SK-N-SH (cell line): ENCODE measurements at regions not wholly inside any gene's neighbourhood (a gene's known extent, or its start where the extent isn't known, plus 50 kb on each side); places are given as distances from the start of the nearest gene placed in this dataset.

Experiments
- CTCF ChIA-PET: fragments of 300-600, 350-600 bp; formaldehyde crosslinking; extraction: SDS; loops from one replicate; lab custom pipeline; 2021; lab: Yijun Ruan, JAX
- POLR2A ChIA-PET: fragments of 350-600 bp; sonication (Branson Sonifier 250); formaldehyde crosslinking; extraction: SDS; loops from one replicate; lab custom pipeline; 2020; ENCODE audit warnings: antibody characterized with exemption, inconsistent platforms; lab: Yijun Ruan, JAX
- DNase-seq: peaks from one replicate; pipeline ENCODE4 v3.0.0; 2012
- H2AFZ ChIP-seq: fragments of 200-600 bp; sonication (generic); 2 replicates; pipeline ENCODE4 v1.8.1; 2016; ENCODE audit warnings: antibody characterized with exemption, mild to moderate bottlenecking, low read depth
- H3F3A ChIP-seq: fragments of 200-600 bp; sonication (generic); replicated peaks from 2 replicates; pipeline ENCODE3; 2016; ENCODE audit warnings: antibody characterized with exemption, mild to moderate bottlenecking; ENCODE audit not compliant: insufficient read depth
- H3K27ac ChIP-seq, 2 experiments: fragments of 200-500 bp in 1 of 2; fragments of 200-600 bp in 1 of 2; sonication (Bioruptor generic) in 1 of 2; sonication (generic), shearing (Covaris generic) in 1 of 2; 2 replicates each; pipeline versions ENCODE4 v1.5.1 to v1.6.1; 2014 to 2016; ENCODE audit warnings: low read depth in 2 of 2, inconsistent platforms in 1 of 2, low read length in 1 of 2, mild to moderate bottlenecking in 1 of 2, mixed read lengths in 1 of 2
- H3K27me3 ChIP-seq: fragments of 200-600 bp; sonication (generic), shearing (Covaris generic); 2 replicates; pipeline ENCODE4 v1.6.1; 2016; ENCODE audit warnings: mixed run types; ENCODE audit not compliant: insufficient read depth
- H3K36me3 ChIP-seq, 2 experiments: fragments of 200-500 bp in 1 of 2; fragments of 200-600 bp in 1 of 2; sonication (Bioruptor generic) in 1 of 2; sonication (generic) in 1 of 2; replicated peaks in 1 of 2; 2 replicates each; pipeline versions ENCODE3 to v1.5.1; 2014 to 2016; ENCODE audit warnings: low read length in 1 of 2, mild to moderate bottlenecking in 1 of 2; ENCODE audit not compliant: insufficient read depth in 2 of 2, control insufficient read depth in 1 of 2
- H3K4me1 ChIP-seq, 2 experiments: fragments of 200-500 bp in 1 of 2; fragments of 200-600 bp in 1 of 2; sonication (Bioruptor generic) in 1 of 2; sonication (generic), shearing (Covaris generic) in 1 of 2; 2 replicates each; pipeline versions ENCODE4 v1.5.1 to v1.6.1; 2014 to 2016; ENCODE audit warnings: low read depth in 1 of 2, low read length in 1 of 2, mixed run types in 1 of 2; ENCODE audit not compliant: insufficient read depth in 2 of 2, control insufficient read depth in 1 of 2
- H3K4me2 ChIP-seq: fragments of 200-600 bp; sonication (generic), shearing (Covaris generic); 2 replicates; pipeline ENCODE4 v1.6.1; 2017; ENCODE audit warnings: mixed run types
- H3K4me3 ChIP-seq, 2 experiments: fragments of 200-500 bp in 1 of 2; fragments of 200-600 bp in 1 of 2; sonication (Bioruptor generic) in 1 of 2; sonication (generic), shearing (Covaris generic) in 1 of 2; 2 replicates each; pipeline versions ENCODE4 v1.5.1 to v1.8.1; 2014 to 2016; ENCODE audit warnings: low read depth in 2 of 2, inconsistent platforms in 1 of 2, low read length in 1 of 2, mild to moderate bottlenecking in 1 of 2, mixed read lengths in 1 of 2, moderate library complexity in 1 of 2
- H3K79me2 ChIP-seq: fragments of 200-600 bp; sonication (generic); 2 replicates; pipeline ENCODE4 v1.8.1; 2017; ENCODE audit warnings: mild to moderate bottlenecking; ENCODE audit not compliant: insufficient read depth
- H3K9ac ChIP-seq: fragments of 200-600 bp; sonication (generic); 2 replicates; pipeline ENCODE4 v1.6.1; 2017; ENCODE audit warnings: mixed run types
- H3K9me2 ChIP-seq: fragments of 200-600 bp; sonication (generic); 2 replicates; pipeline ENCODE4 v1.6.1; 2017; ENCODE audit warnings: mixed run types
- H3K9me3 ChIP-seq: fragments of 200-600 bp; sonication (generic); 2 replicates; pipeline ENCODE4 v1.6.1; 2017; ENCODE audit warnings: mixed run types, mild to moderate bottlenecking, moderate library complexity
- H4K20me1 ChIP-seq: fragments of 200-600 bp; sonication (generic); 2 replicates; pipeline ENCODE4 v1.6.1; 2017; ENCODE audit warnings: mild to moderate bottlenecking, mixed run types; ENCODE audit not compliant: insufficient read depth
- CHD2 ChIP-seq: fragments of 150-350 bp; IDR thresholded peaks from 2 replicates; pipeline ENCODE4 v1.6.1; 2018; ENCODE audit warnings: low read length; ENCODE audit not compliant: partially characterized antibody
- CTCF ChIP-seq: fragments of 200-600 bp; sonication (generic); IDR thresholded peaks from 2 replicates; pipeline ENCODE4 v1.6.1; 2017; ENCODE audit warnings: antibody characterized with exemption, mild to moderate bottlenecking, moderate library complexity
- ELF1 ChIP-seq: IDR thresholded peaks from 2 replicates; pipeline ENCODE4 v1.4.0; 2012
- FOXJ3 ChIP-seq: sonication (generic); formaldehyde crosslinking; IDR thresholded peaks from 2 replicates; pipeline ENCODE4 v1.5.1; 2020; ENCODE audit warnings: mild to moderate bottlenecking, missing genetic modification reagents
- GABPA ChIP-seq: IDR thresholded peaks from 2 replicates; pipeline ENCODE4 v1.4.0; 2012; ENCODE audit warnings: low read depth, mild to moderate bottlenecking
- IRF3 ChIP-seq: fragments of 150-350 bp; IDR thresholded peaks from 2 replicates; pipeline ENCODE4 v1.6.1; 2016; ENCODE audit warnings: mild to moderate bottlenecking, low read depth, low read length
- JUND ChIP-seq: IDR thresholded peaks from 2 replicates; pipeline ENCODE4 v1.4.0; 2012
- MAX ChIP-seq: IDR thresholded peaks from 2 replicates; pipeline ENCODE4 v1.4.0; 2012; ENCODE audit warnings: low read depth
- MXI1 ChIP-seq: IDR thresholded peaks from 2 replicates; pipeline ENCODE4 v1.6.1; 2012; ENCODE audit warnings: mild to moderate bottlenecking, low read depth, low read length, improper control_type of control experiment
- NFIC ChIP-seq: IDR thresholded peaks from 2 replicates; pipeline ENCODE4 v1.4.0; 2012; ENCODE audit warnings: borderline replicate concordance
- RCOR1 ChIP-seq: fragments of 150-350 bp; IDR thresholded peaks from 2 replicates; pipeline ENCODE4 v1.6.1; 2017; ENCODE audit warnings: antibody characterized with exemption, low read length
- REST ChIP-seq: IDR thresholded peaks from 2 replicates; pipeline ENCODE4 v1.6.1; 2012; ENCODE audit warnings: mild to moderate bottlenecking, low read depth, low read length, moderate library complexity
- RXRA ChIP-seq: IDR thresholded peaks from 2 replicates; pipeline ENCODE4 v1.4.0; 2012; ENCODE audit warnings: low read depth, mild to moderate bottlenecking, borderline replicate concordance
- SIN3A ChIP-seq: IDR thresholded peaks from 2 replicates; pipeline ENCODE4 v1.6.1; 2012; ENCODE audit warnings: low read depth, mild to moderate bottlenecking, low read length, moderate library complexity, borderline replicate concordance
- TAF1 ChIP-seq: IDR thresholded peaks from 2 replicates; pipeline ENCODE4 v1.6.1; 2012; ENCODE audit warnings: low read depth, mild to moderate bottlenecking, low read length, moderate library complexity, borderline replicate concordance
- USF1 ChIP-seq: IDR thresholded peaks from 2 replicates; pipeline ENCODE4 v1.4.0; 2012; ENCODE audit warnings: low read depth, borderline replicate concordance
- USF2 ChIP-seq: fragments of 150-350 bp; IDR thresholded peaks from 2 replicates; pipeline ENCODE4 v1.6.1; 2017; ENCODE audit warnings: antibody characterized with exemption, low read length, low read depth, borderline replicate concordance
- YY1 ChIP-seq: IDR thresholded peaks from 2 replicates; pipeline ENCODE4 v1.4.0; 2012; ENCODE audit warnings: low read depth, mild to moderate bottlenecking
- WGBS: methylation state at CpG from one replicate; pipeline ENCODE4 v1.1.6; 2017; ENCODE audit warnings: low lambda C conversion rate; 5-methylcytosine and 5-hydroxymethylcytosine counted together

GRCh38 chr4:30789219-30789671 lies 69.1 kb downstream of the PCDH7 start (continued):
- TF ChIP-seq REST (no peak), JUND (no peak), GABPA (no peak), YY1 (no peak), USF1 (no peak), CTCF (no peak)

GRCh38 chr4:30790123-30790522 lies 70.0 kb downstream of the PCDH7 start:
- H3K9ac ChIP-seq: no peak overlapping the region
- TF ChIP-seq RXRA (no peak), IRF3 (no peak), TAF1 (no peak), MAX (no peak), CHD2 (no peak), CTCF (no peak), NFIC (no peak), RCOR1 (no peak), FOXJ3 (CRISPR knock-in tag) (no peak), USF1 (no peak), JUND (no peak), USF2 (no peak), YY1 (no peak), MXI1 (no peak), SIN3A (no peak), ELF1 (no peak)
- H3K79me2 ChIP-seq: no peaks in the 10 kb centered on the region
- H3K27me3 ChIP-seq: no peaks in the 10 kb centered on the region
- no peaks in the 10 kb centered on the region for H3K36me3 ChIP-seq
- no peaks in the 10 kb centered on the region; a peak in 2 of 4 replicates for H3K4me1 ChIP-seq
- H4K20me1 ChIP-seq: no peaks in the 10 kb centered on the region
- POLR2A ChIA-PET: no interaction called here
- CTCF ChIA-PET: no interaction called here
- DNase-seq: no peak
- no peak overlapping the region for H3K27ac ChIP-seq
- no peak overlapping the region for H3K4me2 ChIP-seq
- no peak overlapping the region for H3K4me3 ChIP-seq
- no peak overlapping the region for H2AFZ ChIP-seq
- WGBS: 82% methylated on average over 1 of the region's 1 CpG
- no peaks in the 10 kb centered on the region for H3K9me2 ChIP-seq
- H3K9me3 ChIP-seq: no peaks in the 10 kb centered on the region
- H3F3A ChIP-seq: no peaks in the 10 kb centered on the region
